ENCODE measurements at regions not wholly inside any gene's neighbourhood (a gene's known extent, or its start where the extent isn't known, plus 50 kb on each side); places are given as distances from the start of the nearest gene placed in this dataset.

- DNase-seq (ENCODE audit: low spot score in 2 of 2): no peak
- no peak for FAIRE-seq
These were observed 522.0 kb upstream of the LRRN3 start for GRCh38 chr7:110568932-110569331.

GRCh38 chr7:110569486-110570205, 521.3 kb upstream of the LRRN3 start:
- FAIRE-seq (no peak), DNase-seq (ENCODE audit: low spot score in 2 of 2) (no peak)

GRCh38 chr7:110573862-110574528, 516.9 kb upstream of the LRRN3 start:
- DNase-seq (ENCODE audit: low spot score in 2 of 2) (no peak), FAIRE-seq (no peak)

GRCh38 chr7:110587294-110587693, 503.6 kb upstream of the LRRN3 start:
- FAIRE-seq: no peak
- no peak for DNase-seq (ENCODE audit: low spot score in 2 of 2)

- DNase-seq (ENCODE audit: low spot score in 2 of 2) (no peak), FAIRE-seq (no peak)
These were observed 500.5 kb upstream of the LRRN3 start for GRCh38 chr7:110590415-110590814.

- FAIRE-seq (no peak), DNase-seq (ENCODE audit: low spot score in 2 of 2) (no peak)
These were observed 499.6 kb upstream of the LRRN3 start for GRCh38 chr7:110591341-110591740.

GRCh38 chr7:110592557-110592956, 498.4 kb upstream of the LRRN3 start:
- FAIRE-seq (no peak), DNase-seq (ENCODE audit: low spot score in 2 of 2) (no peak)

GRCh38 chr7:110593355-110593754, 497.6 kb upstream of the LRRN3 start:
- no peak for FAIRE-seq

GRCh38 chr7:110595694-110596093, 495.2 kb upstream of the LRRN3 start:
- DNase-seq (ENCODE audit: low spot score in 2 of 2) (no peak), FAIRE-seq (no peak)

More at GRCh38 chr7:110593355-110593754, 497.6 kb upstream of the LRRN3 start:
- no peak for DNase-seq (ENCODE audit: low spot score in 2 of 2)

- no peak for FAIRE-seq
- DNase-seq (ENCODE audit: low spot score in 2 of 2): no peak
These were observed 490.0 kb upstream of the LRRN3 start for GRCh38 chr7:110600956-110601355.

GRCh38 chr7:110601710-110602109, 489.2 kb upstream of the LRRN3 start:
- FAIRE-seq (no peak), DNase-seq (ENCODE audit: low spot score in 2 of 2) (no peak)

GRCh38 chr7:110604206-110604605, 486.7 kb upstream of the LRRN3 start:
- no peak for DNase-seq (ENCODE audit: low spot score in 2 of 2)
- no peak for FAIRE-seq

GRCh38 chr7:110604885-110605284, 486.0 kb upstream of the LRRN3 start:
- DNase-seq (ENCODE audit: low spot score in 2 of 2) (no peak), FAIRE-seq (no peak)

- FAIRE-seq (no peak), DNase-seq (ENCODE audit: low spot score in 2 of 2) (no peak)
These were observed 483.7 kb upstream of the LRRN3 start for GRCh38 chr7:110607050-110607857.

- FAIRE-seq (no peak), DNase-seq (ENCODE audit: low spot score in 2 of 2) (no peak)
These were observed 481.6 kb upstream of the LRRN3 start for GRCh38 chr7:110609336-110609735.

- DNase-seq (ENCODE audit: low spot score in 2 of 2) (no peak), FAIRE-seq (no peak)
These were observed 478.2 kb upstream of the LRRN3 start for GRCh38 chr7:110612680-110613079.
